K562 (cell line): ENCODE measurements at regions not wholly inside any gene's neighbourhood (a gene's known extent, or its start where the extent isn't known, plus 50 kb on each side); places are given as distances from the start of the nearest gene placed in this dataset.
A peak's percentile ranks its signal among the peaks of the same experiment; 100 is the strongest.

Experiments
- ATAC-seq: fragments of 200-7000 bp; cut with Tn5 transposase; 3 replicates; pipeline ENCODE4 v1.9.1; 2020; ENCODE audit warnings: moderate library complexity
- BruUV-seq: library from RNA; stranded (reverse); fragments of 400-500 nt; replicated peaks from 2 replicates; lab custom pipeline; 2021; lab: Mats Ljungman, UMichigan
- CTCF ChIA-PET: fragments of 300-600 bp; formaldehyde crosslinking; extraction: SDS; loops from one replicate; lab custom pipeline; 2021; ENCODE audit warnings: low intra/inter-chr PET ratio; lab: Yijun Ruan, JAX
- POLR2A ChIA-PET: fragments of 300-600, 350-650 bp; sonication (Branson Sonifier 250); formaldehyde crosslinking; extraction: SDS; loops from one replicate; lab custom pipeline; 2021; ENCODE audit warnings: antibody characterized with exemption, inconsistent platforms; lab: Yijun Ruan, JAX
- DNase-seq, 4 experiments: peaks; one replicate each; pipeline versions ENCODE4 v3.0.0 to v3.0.0-alpha.2; 2011 to 2018; ENCODE audit warnings: low spot score in 3 of 4, mixed read lengths in 3 of 4; ENCODE audit errors: extremely low read depth in 1 of 4
- FAIRE-seq: peaks from 2 replicates; lab custom pipeline; 2011; peaks lifted over from hg19 to GRCh38; lab: Jason Lieb, UNC
- H2AFZ ChIP-seq: 2 replicates; pipeline ENCODE4 v1.6.0; 2011; ENCODE audit warnings: low read depth, low read length, control low read depth, inconsistent platforms
- H3K27ac ChIP-seq: fragments of 200-600 bp; 3 replicates; pipeline ENCODE4 v1.8.0; 2011; ENCODE audit warnings: low read depth, mild to moderate bottlenecking, control low read depth, inconsistent platforms, low read length, moderate library complexity, mixed read lengths; ENCODE audit errors: extremely low read depth
- H3K27me3 ChIP-seq, 2 experiments: fragments of 300-600 bp in 1 of 2; 2 replicates in 1 of 2; 3 replicates in 1 of 2; pipeline versions ENCODE4 v1.6.0 to v1.8.0; 2011; ENCODE audit warnings: inconsistent platforms in 2 of 2, low read length in 2 of 2, mild to moderate bottlenecking in 1 of 2, mixed read lengths in 1 of 2, moderate library complexity in 1 of 2; ENCODE audit not compliant: control insufficient read depth in 2 of 2, insufficient read depth in 2 of 2
- H3K36me3 ChIP-seq: fragments of 300-600 bp; 3 replicates; pipeline ENCODE4 v1.8.0; 2011; ENCODE audit warnings: mild to moderate bottlenecking, low read length, inconsistent platforms; ENCODE audit not compliant: control insufficient read depth, insufficient read depth
- H3K4me1 ChIP-seq, 2 experiments: fragments of 200-600 bp in 1 of 2; replicated peaks in 1 of 2; 2 replicates in 1 of 2; 3 replicates in 1 of 2; pipeline versions ENCODE4 v1.5.1 to v1.8.0; 2011; ENCODE audit warnings: inconsistent platforms in 2 of 2, low read length in 2 of 2, mild to moderate bottlenecking in 1 of 2, mixed read lengths in 1 of 2, moderate library complexity in 1 of 2; ENCODE audit not compliant: control insufficient read depth in 2 of 2, insufficient read depth in 2 of 2
- H3K4me2 ChIP-seq: 2 replicates; pipeline ENCODE4 v1.6.1; 2011; ENCODE audit warnings: low read length, control low read depth, inconsistent platforms, mixed read lengths; ENCODE audit not compliant: insufficient read depth
- H3K4me3 ChIP-seq: fragments of 200-600 bp; sonication (generic), shearing (Covaris generic); 2 replicates; pipeline ENCODE4 v1.5.1; 2016; ENCODE audit warnings: control low read depth, inconsistent platforms
- H3K79me2 ChIP-seq: fragments of 200-600 bp; 3 replicates; pipeline ENCODE4 v1.8.0; 2011; ENCODE audit warnings: low read length, inconsistent platforms; ENCODE audit not compliant: control insufficient read depth, insufficient read depth
- H3K9ac ChIP-seq, 2 experiments: 2 replicates each; pipeline versions ENCODE4 v1.6.0 to v1.6.1; 2011; ENCODE audit warnings: low read depth in 2 of 2, low read length in 2 of 2, control low read depth in 1 of 2, inconsistent platforms in 1 of 2, mild to moderate bottlenecking in 1 of 2, mixed read lengths in 1 of 2; ENCODE audit not compliant: insufficient read depth in 1 of 2
- H3K9me1 ChIP-seq: one replicate; pipeline ENCODE4 v1.6.0; 2011; ENCODE audit warnings: inconsistent platforms, mild to moderate bottlenecking, low read length, moderate library complexity; ENCODE audit not compliant: control insufficient read depth, insufficient read depth
- H3K9me3 ChIP-seq: replicated peaks from 2 replicates; pipeline ENCODE4 v1.5.1; 2011; ENCODE audit warnings: low read depth, low read length, inconsistent platforms; ENCODE audit not compliant: control insufficient read depth, insufficient read depth
- H4K20me1 ChIP-seq: replicated peaks from 2 replicates; pipeline ENCODE4 v1.6.1; 2011; ENCODE audit warnings: low read length, inconsistent platforms, mixed read lengths; ENCODE audit not compliant: control insufficient read depth, insufficient read depth
- ATF1 ChIP-seq, 2 experiments: fragments of 450-650 bp in 1 of 2; IDR thresholded peaks; 2 replicates each; pipeline ENCODE4 v1.6.1; 2016; ENCODE audit warnings: missing compliant biosample characterization in 1 of 2, missing genetic modification characterization in 1 of 2
- E2F5 ChIP-seq: sonication (generic); formaldehyde crosslinking; IDR thresholded peaks from 2 replicates; pipeline ENCODE4 v1.8.0; 2022; ENCODE audit warnings: mild to moderate bottlenecking, missing genetic modification reagents
- HDAC6 ChIP-seq: IDR thresholded peaks from 2 replicates; pipeline ENCODE4 v1.6.1; 2012; ENCODE audit warnings: low read depth, mild to moderate bottlenecking, control low read depth, inconsistent platforms, low read length, moderate library complexity
- MAX ChIP-seq: sonication (generic); formaldehyde crosslinking; IDR thresholded peaks from 2 replicates; pipeline ENCODE4 v1.9.0; 2022; ENCODE audit warnings: mild to moderate bottlenecking, missing genetic modification reagents
- SAFB2 ChIP-seq: fragments of 200-400 bp; formaldehyde crosslinking; IDR thresholded peaks from 2 replicates; pipeline ENCODE4 v1.6.1; 2018; ENCODE audit warnings: borderline replicate concordance, low read length, low read depth, moderate library complexity; ENCODE audit not compliant: severe bottlenecking
- SMAD3 ChIP-seq: fragments of 450-650 bp; formaldehyde crosslinking; conservative IDR thresholded peaks from 2 replicates; pipeline ENCODE4 v1.4.0; 2020; ENCODE audit warnings: mild to moderate bottlenecking
- ZNF764 ChIP-seq: fragments of 250-450 bp; sonication (Bioruptor Pico); IDR thresholded peaks from 2 replicates; pipeline ENCODE4 v1.4.0; 2020; ENCODE audit warnings: low read depth, mild to moderate bottlenecking, moderate library complexity
- WGBS: fragments of 100-300 bp; shearing (Covaris generic); methylation state at CpG from one replicate; pipeline ENCODE4 v1.1.6; 2016; ENCODE audit warnings: low coverage, mixed read lengths; ENCODE audit not compliant: insufficient coverage; ENCODE audit errors: missing lambda C conversion rate; 5-methylcytosine and 5-hydroxymethylcytosine counted together
- in situ Hi-C: fragments of 300-500 bp; cut with MboI; formaldehyde crosslinking; loops from 4 replicates; pipeline ENCODE4 v1.15.0; 2018; ENCODE audit warnings: inconsistent platforms, mixed read lengths
- intact Hi-C: fragments of 100-400 bp; cut with micrococcal nuclease; formaldehyde crosslinking; loops from 2 replicates; pipeline ENCODE4 v1.14.2; 2022

GRCh38 chr9:129245276-129245675 lies 67.2 kb upstream of the IER5L start:
- WGBS = 30% methylated on average over 13 of the region's 15 CpGs
- TF ChIP-seq SMAD3 (CRISPR knock-in tag) (no peak), ZNF764 (CRISPR knock-in tag) (no peak), SAFB2 (no peak), E2F5 (CRISPR knock-in tag) (no peak), ATF1 (CRISPR knock-in tag; IDR thresholded peaks at IDR 0.05) (no peak), ATF1 (tag; IDR thresholded peaks at IDR 0.05) (no peak), MAX (CRISPR knock-in tag) (no peak), HDAC6 (no peak)
- Histone ChIP-seq H3K27me3 (no peaks in the 10 kb centered on the region), H4K20me1 (peaks cover 4% of the 10 kb centered on the region; the same call in 1 of the 2 replicates), H3K27ac (no peak overlapping the region), H3K79me2 (no peaks in the 10 kb centered on the region), H3K4me1 (peaks cover 15 to 27% of the 10 kb centered on the region in 2 experiments), H3K9me1 (no peaks in the 10 kb centered on the region), H3K36me3 (no peaks in the 10 kb centered on the region), H3K4me3 (no peak overlapping the region), H3K9me3 (peaks cover 4% of the 10 kb centered on the region; the same call in 1 of the 2 replicates), H3K4me2 (no peak overlapping the region), H3K9ac (no peak overlapping the region; a peak in 1 of 4 replicates), H2AFZ (peak overlapping the region; percentile 9; the same call in 1 of the 2 replicates)
- BruUV-seq = no TSS peak
- ChIA-PET CTCF (no interaction called here), POLR2A (interaction anchor here (0.6 to 1.4 kb wide), 3 partner anchors 12 to 260 kb away, joined by 3 to 5 read pairs (median 3); no protein-coding TSS in a partner anchor)
- FAIRE-seq (no peak), DNase-seq (no peak), ATAC-seq (no peak)
- in situ Hi-C loops = no loop called here
- intact Hi-C loops = no loop called here
